Mesodermal cell (in vitro differentiated cells): ENCODE measurements at regions not wholly inside any gene's neighbourhood (a gene's known extent, or its start where the extent isn't known, plus 50 kb on each side); places are given as distances from the start of the nearest gene placed in this dataset.

Source experiments
- H3K27ac ChIP-seq: 2 replicates; pipeline ENCODE4 v1.7.0; 2013; ENCODE audit warnings: mild to moderate bottlenecking, low read depth, low read length, moderate library complexity; ENCODE audit not compliant: severe bottlenecking
- H3K36me3 ChIP-seq: 2 replicates; pipeline ENCODE4 v1.7.1; 2013; ENCODE audit warnings: mild to moderate bottlenecking, low read length, moderate library complexity; ENCODE audit not compliant: control insufficient read depth, insufficient read depth
- H3K4me1 ChIP-seq: one replicate; pipeline ENCODE4 v1.7.1; 2013; ENCODE audit warnings: mild to moderate bottlenecking, low read length; ENCODE audit not compliant: insufficient read depth, control insufficient read depth, poor library complexity, severe bottlenecking
- H3K4me3 ChIP-seq: 2 replicates; pipeline ENCODE4 v1.7.0; 2013; ENCODE audit warnings: low read length, control low read depth, mild to moderate bottlenecking; ENCODE audit not compliant: insufficient read depth, poor library complexity, severe bottlenecking; ENCODE audit errors: extremely low read depth
- H3K9me3 ChIP-seq: 2 replicates; pipeline ENCODE4 v1.7.1; 2013; ENCODE audit warnings: mild to moderate bottlenecking, low read length, moderate library complexity; ENCODE audit not compliant: control insufficient read depth
- WGBS, 2 experiments: methylation state at CpG; one replicate each; pipeline ENCODE4 v1.1.5; 2013; ENCODE audit warnings: missing lambda C conversion rate in 2 of 2; ENCODE audit not compliant: insufficient coverage in 2 of 2; 5-methylcytosine and 5-hydroxymethylcytosine counted together

DNA sequence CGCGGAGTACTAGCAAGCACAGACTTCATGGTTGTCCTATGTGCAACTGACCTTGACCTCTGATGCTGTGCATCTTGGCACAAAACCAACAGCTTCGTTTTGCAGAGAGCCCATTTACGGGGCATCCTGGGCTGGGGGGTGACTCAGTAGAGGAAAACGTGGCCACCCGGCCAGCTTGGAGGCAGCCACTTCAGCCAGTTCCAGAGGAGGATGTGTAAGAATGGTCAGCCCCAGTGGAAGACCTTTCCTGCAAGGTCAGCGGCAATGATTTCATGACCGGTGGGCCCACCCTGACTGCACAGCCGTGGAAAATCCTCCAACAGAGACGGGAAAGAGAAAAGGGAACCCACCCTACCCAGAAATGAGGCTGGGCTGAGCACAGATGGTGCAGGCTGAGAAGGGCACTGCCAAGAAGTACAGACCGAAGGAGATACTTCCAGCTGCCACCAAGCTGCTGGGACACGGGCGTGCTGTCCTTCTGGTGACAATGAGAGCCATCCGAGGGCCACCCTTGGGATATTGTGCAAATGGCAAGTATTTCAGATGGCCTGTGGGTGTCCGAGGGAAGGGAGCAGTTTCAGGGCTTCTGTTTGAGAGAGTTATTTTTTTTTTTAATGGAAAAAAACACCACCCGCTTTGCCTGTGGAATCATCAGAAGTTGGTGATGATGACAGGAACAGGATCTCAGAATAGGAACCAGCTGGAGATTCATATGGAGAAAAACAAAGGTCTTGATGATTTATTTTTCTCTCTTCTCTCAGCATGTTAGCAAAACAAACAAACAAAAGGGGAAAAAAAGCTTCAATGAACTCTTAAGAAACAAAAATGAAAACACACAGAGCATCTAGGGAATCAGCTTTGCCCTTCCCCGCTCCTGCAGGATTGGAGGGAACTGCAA is 120.2 kb upstream of the RFLNA start:
- H3K27ac ChIP-seq, result no peak overlapping the region
- 91 to 94% methylated on average over 14 to 15 of the region's 17 CpGs for WGBS, 2 experiments

DNA sequence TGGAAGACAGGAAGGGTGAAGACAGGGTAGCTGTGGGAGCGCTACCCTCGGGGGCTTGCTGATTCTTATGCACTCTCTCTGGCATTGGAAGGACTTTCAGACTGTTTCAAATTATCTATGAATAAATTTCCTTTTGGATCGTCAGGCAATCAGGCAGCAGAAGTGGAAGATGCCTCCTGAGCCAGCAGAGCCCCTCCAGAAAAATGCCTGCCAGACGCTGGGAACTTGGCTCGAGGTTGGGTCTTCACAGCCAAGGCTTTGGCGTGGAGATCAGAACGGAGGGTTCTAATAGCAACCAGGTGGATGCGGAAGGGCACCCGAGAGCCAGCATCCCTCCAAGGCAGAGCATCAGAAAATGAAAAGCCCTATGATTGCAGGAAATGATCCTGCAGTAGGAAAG is 119.2 kb upstream of the RFLNA start:
- WGBS, 2 experiments, result 89 to 93% methylated on average over 7 to 9 of the region's 9 CpGs
- H3K4me3 ChIP-seq, result no peak overlapping the region
- no peak overlapping the region for H3K27ac ChIP-seq
- H3K9me3 ChIP-seq, result peaks cover 4% of the 10 kb centered on the region
- no peaks in the 10 kb centered on the region for H3K36me3 ChIP-seq
- H3K4me1 ChIP-seq, result peaks cover 4% of the 10 kb centered on the region

More for the DNA sequence above, 120.2 kb upstream of the RFLNA start:
- Histone ChIP-seq H3K36me3 (no peaks in the 10 kb centered on the region), H3K4me1 (peaks cover under 1% of the 10 kb centered on the region), H3K4me3 (no peak overlapping the region), H3K9me3 (peaks cover 4% of the 10 kb centered on the region)

DNA sequence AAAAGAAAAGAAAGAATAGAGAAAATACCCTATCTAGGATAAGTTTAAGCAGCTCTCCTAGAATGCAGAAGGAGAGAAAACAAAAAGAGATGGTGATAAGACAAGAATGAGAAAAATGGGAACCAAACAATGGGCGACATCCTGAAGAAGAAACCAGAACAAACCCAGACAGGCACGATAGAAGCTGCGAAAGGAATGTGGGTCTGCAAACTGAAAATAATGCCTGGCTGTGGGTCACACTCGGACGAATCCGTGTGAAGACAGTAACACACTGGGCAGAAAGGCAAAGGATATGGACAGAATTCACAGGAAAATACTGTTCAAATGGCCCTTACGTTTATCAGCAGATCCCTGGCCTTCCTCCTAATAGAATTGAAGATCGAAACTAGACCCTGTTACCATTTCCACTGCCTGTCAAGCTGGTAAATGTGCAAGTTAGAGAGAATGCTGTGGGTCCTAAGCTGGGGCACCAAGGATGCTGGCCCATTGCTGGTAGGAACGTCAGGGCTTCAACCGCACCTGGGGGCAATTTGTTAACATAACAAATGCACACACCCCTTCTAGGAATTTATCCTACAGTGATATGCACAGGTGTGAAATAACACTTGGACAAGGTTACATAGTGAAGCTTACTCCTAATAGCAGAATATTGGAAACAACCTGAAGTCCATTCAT is 117.5 kb upstream of the RFLNA start:
- WGBS, 2 experiments, result 83 to 88% methylated on average over 6 to 8 of the region's 10 CpGs
- Histone ChIP-seq H3K9me3 (peaks cover 3% of the 10 kb centered on the region), H3K27ac (no peak overlapping the region), H3K4me3 (no peak overlapping the region), H3K36me3 (no peaks in the 10 kb centered on the region), H3K4me1 (peaks cover 4% of the 10 kb centered on the region)

- Histone ChIP-seq H3K36me3 (no peaks in the 10 kb centered on the region), H3K27ac (no peak overlapping the region), H3K9me3 (no peaks in the 10 kb centered on the region), H3K4me3 (no peak overlapping the region), H3K4me1 (peaks cover 4% of the 10 kb centered on the region)
- 94 to 100% methylated on average over 2 to 4 of the region's 5 CpGs for WGBS, 2 experiments
Measured at GRCh38 chr12:124177951-124178316, 117.0 kb upstream of the RFLNA start.

- no peak overlapping the region for H3K27ac ChIP-seq
Measured at GRCh38 chr12:124179936-124180607, 114.8 kb upstream of the RFLNA start.

GRCh38 chr12:124183172-124183571 is 111.7 kb upstream of the RFLNA start:
- Histone ChIP-seq H3K9me3 (no peaks in the 10 kb centered on the region), H3K4me3 (no peak overlapping the region), H3K36me3 (no peaks in the 10 kb centered on the region), H3K4me1 (peaks cover 21% of the 10 kb centered on the region), H3K27ac (no peak overlapping the region)
- 83 to 86% methylated on average over 1 to 2 of the region's 2 CpGs for WGBS, 2 experiments

More at GRCh38 chr12:124179936-124180607, 114.8 kb upstream of the RFLNA start:
- Histone ChIP-seq H3K36me3 (no peaks in the 10 kb centered on the region), H3K9me3 (no peaks in the 10 kb centered on the region), H3K4me3 (no peak overlapping the region), H3K4me1 (peaks cover 4% of the 10 kb centered on the region)
- 93% methylated on average over 6 to 8 of the region's 11 CpGs for WGBS, 2 experiments

GRCh38 chr12:124184456-124184855 is 110.4 kb upstream of the RFLNA start:
- Histone ChIP-seq H3K4me1 (peaks cover 34% of the 10 kb centered on the region), H3K36me3 (no peaks in the 10 kb centered on the region), H3K27ac (no peak overlapping the region), H3K4me3 (no peak overlapping the region), H3K9me3 (no peaks in the 10 kb centered on the region)
- 93 to 96% methylated on average over 12 to 14 of the region's 18 CpGs for WGBS, 2 experiments

- Histone ChIP-seq H3K4me3 (no peak overlapping the region), H3K9me3 (no peaks in the 10 kb centered on the region), H3K4me1 (peaks cover 38% of the 10 kb centered on the region), H3K36me3 (no peaks in the 10 kb centered on the region), H3K27ac (no peak overlapping the region)
- WGBS, 2 experiments, result 82 to 89% methylated on average over 5 to 9 of the region's 15 CpGs
Measured at GRCh38 chr12:124185971-124186686, 108.8 kb upstream of the RFLNA start.

DNA sequence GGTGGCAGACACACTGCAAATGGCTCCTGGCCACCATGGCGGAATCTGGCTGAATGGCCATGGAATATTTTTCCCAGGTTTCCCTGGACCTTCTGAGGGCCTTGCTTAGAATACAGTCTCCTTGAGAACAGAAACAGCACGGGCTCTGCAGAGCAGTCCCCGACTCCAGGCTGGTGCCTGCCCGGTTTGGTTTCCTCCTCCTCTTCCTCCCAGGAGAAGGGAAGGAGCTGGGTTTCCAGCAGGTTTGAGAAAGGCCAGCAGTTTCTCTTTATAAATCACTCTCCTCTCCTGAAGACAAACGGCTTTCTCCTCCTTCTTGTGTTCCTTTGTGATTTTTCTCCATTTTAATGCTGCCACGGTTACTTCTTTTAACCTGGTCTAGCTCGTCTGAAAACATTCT is 106.8 kb upstream of the RFLNA start:
- Histone ChIP-seq H3K36me3 (no peaks in the 10 kb centered on the region), H3K4me1 (peaks cover 38% of the 10 kb centered on the region), H3K4me3 (no peak overlapping the region), H3K9me3 (no peaks in the 10 kb centered on the region), H3K27ac (peak overlapping the region; percentile 48)
- 92 to 100% methylated on average over 1 to 3 of the region's 7 CpGs for WGBS, 2 experiments
